ENCODE measurements at regions not wholly inside any gene's neighbourhood (a gene's known extent, or its start where the extent isn't known, plus 50 kb on each side); places are given as distances from the start of the nearest gene placed in this dataset.

DNA sequence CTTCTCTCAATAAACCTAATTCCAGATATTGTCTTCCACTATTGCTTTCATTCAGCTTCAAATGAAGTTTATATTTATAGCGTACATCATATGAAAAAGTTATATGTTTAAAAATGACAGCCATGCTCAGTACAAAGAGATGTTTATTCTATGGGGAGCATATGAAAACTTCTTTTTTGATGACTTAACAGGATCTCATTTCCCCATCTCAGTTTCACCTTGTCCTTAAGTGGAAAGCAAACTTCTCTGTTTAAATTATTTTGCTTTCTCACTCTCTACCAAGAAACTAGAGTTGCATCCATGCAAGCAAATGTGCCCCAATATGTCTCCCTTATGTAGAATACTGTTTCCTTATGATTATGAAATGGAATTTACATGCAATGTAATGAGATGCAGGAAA, 799.5 kb upstream of the RGS18 start:
- TF ChIP-seq, protein P1, sequence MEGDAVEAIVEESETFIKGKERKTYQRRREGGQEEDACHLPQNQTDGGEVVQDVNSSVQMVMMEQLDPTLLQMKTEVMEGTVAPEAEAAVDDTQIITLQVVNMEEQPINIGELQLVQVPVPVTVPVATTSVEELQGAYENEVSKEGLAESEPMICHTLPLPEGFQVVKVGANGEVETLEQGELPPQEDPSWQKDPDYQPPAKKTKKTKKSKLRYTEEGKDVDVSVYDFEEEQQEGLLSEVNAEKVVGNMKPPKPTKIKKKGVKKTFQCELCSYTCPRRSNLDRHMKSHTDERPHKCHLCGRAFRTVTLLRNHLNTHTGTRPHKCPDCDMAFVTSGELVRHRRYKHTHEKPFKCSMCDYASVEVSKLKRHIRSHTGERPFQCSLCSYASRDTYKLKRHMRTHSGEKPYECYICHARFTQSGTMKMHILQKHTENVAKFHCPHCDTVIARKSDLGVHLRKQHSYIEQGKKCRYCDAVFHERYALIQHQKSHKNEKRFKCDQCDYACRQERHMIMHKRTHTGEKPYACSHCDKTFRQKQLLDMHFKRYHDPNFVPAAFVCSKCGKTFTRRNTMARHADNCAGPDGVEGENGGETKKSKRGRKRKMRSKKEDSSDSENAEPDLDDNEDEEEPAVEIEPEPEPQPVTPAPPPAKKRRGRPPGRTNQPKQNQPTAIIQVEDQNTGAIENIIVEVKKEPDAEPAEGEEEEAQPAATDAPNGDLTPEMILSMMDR (IDR thresholded peaks at IDR 0.05; ENCODE audit: borderline replicate concordance, insufficient read depth, low read depth, low read length): no peak
- no peak overlapping the region for H3K4me3 ChIP-seq (ENCODE audit: low read depth, low read length)

GRCh38 chr1:191366686-191367085, 791.6 kb upstream of the RGS18 start:
- TF ChIP-seq, protein P1 (IDR thresholded peaks at IDR 0.05; ENCODE audit: borderline replicate concordance, insufficient read depth, low read depth, low read length): no peak
- H3K4me3 ChIP-seq (ENCODE audit: low read depth, low read length): no peak overlapping the region

GRCh38 chr1:191368891-191369654, 789.2 kb upstream of the RGS18 start:
- TF ChIP-seq, protein P1 (IDR thresholded peaks at IDR 0.05; ENCODE audit: borderline replicate concordance, insufficient read depth, low read depth, low read length): no peak
- no peak overlapping the region for H3K4me3 ChIP-seq (ENCODE audit: low read depth, low read length)

GRCh38 chr1:191371626-191372025, 786.6 kb upstream of the RGS18 start:
- H3K4me3 ChIP-seq (ENCODE audit: low read depth, low read length): no peak overlapping the region
- TF ChIP-seq, protein P1 (IDR thresholded peaks at IDR 0.05; ENCODE audit: borderline replicate concordance, insufficient read depth, low read depth, low read length): no peak

- TF ChIP-seq, protein P1 (IDR thresholded peaks at IDR 0.05; ENCODE audit: borderline replicate concordance, insufficient read depth, low read depth, low read length): no peak
- H3K4me3 ChIP-seq (ENCODE audit: low read depth, low read length): no peak overlapping the region
Measured at GRCh38 chr1:191388283-191388682, 770.0 kb upstream of the RGS18 start.

GRCh38 chr1:191396622-191397021, 761.6 kb upstream of the RGS18 start:
- TF ChIP-seq, protein P1 (IDR thresholded peaks at IDR 0.05; ENCODE audit: borderline replicate concordance, insufficient read depth, low read depth, low read length): no peak
- H3K4me3 ChIP-seq (ENCODE audit: low read depth, low read length): no peak overlapping the region

- TF ChIP-seq, protein P1 (IDR thresholded peaks at IDR 0.05; ENCODE audit: borderline replicate concordance, insufficient read depth, low read depth, low read length): no peak
Measured at GRCh38 chr1:191398551-191398950, 759.7 kb upstream of the RGS18 start.

More at GRCh38 chr1:191398551-191398950, 759.7 kb upstream of the RGS18 start:
- no peak overlapping the region for H3K4me3 ChIP-seq (ENCODE audit: low read depth, low read length)

Measured in GM12875 (cell line).